ENCODE measurements at regions not wholly inside any gene's neighbourhood (a gene's known extent, or its start where the extent isn't known, plus 50 kb on each side); places are given as distances from the start of the nearest gene placed in this dataset.

- TF ChIP-seq EZH2phosphoT487 (IDR thresholded peaks at IDR 0.05; ENCODE audit: insufficient read depth, low read depth) (no peak), EZH2 (IDR thresholded peaks at IDR 0.05; ENCODE audit: insufficient read depth, poor library complexity, severe bottlenecking) (no peak)
Measured at GRCh38 chr1:163421701-163422100, 99.9 kb downstream of the NUF2 start.
